IMR-90 (cell line): ENCODE measurements at regions not wholly inside any gene's neighbourhood (a gene's known extent, or its start where the extent isn't known, plus 50 kb on each side); places are given as distances from the start of the nearest gene placed in this dataset.

Experiments used
- ATAC-seq: fragments of 200-7000 bp; cut with Tn5 transposase; 2 replicates; pipeline ENCODE4 v1.9.1; 2020; ENCODE audit warnings: low read depth, mild to moderate bottlenecking, moderate library complexity
- BruUV-seq: library from RNA; stranded (reverse); fragments of 400-500 nt; replicated peaks from 2 replicates; lab custom pipeline; 2021; lab: Mats Ljungman, UMichigan
- CTCF ChIA-PET: fragments of 300-600 bp; formaldehyde crosslinking; extraction: SDS; loops from one replicate; lab custom pipeline; 2021; ENCODE audit warnings: antibody characterized with exemption; lab: Yijun Ruan, JAX
- POLR2A ChIA-PET: fragments of 300-600 bp; sonication (Branson Sonifier 250); formaldehyde crosslinking; loops from one replicate; lab custom pipeline; 2022; ENCODE audit warnings: antibody characterized with exemption; ENCODE audit not compliant: unreplicated experiment; lab: Charles Lee
- DNase-seq: peaks from one replicate; pipeline ENCODE4 v3.0.0; 2013
- H2AFZ ChIP-seq: replicated peaks from 2 replicates; pipeline ENCODE3; 2013; ENCODE audit warnings: low read length, mild to moderate bottlenecking; ENCODE audit not compliant: poor library complexity
- H2AK5ac ChIP-seq: 2 replicates; pipeline ENCODE4 v1.6.1; 2013; ENCODE audit warnings: low read depth, low read length, inconsistent platforms
- H2AK9ac ChIP-seq: replicated peaks from 2 replicates; pipeline ENCODE3; 2013; ENCODE audit warnings: mild to moderate bottlenecking, low read depth, low read length, moderate library complexity; ENCODE audit not compliant: poor library complexity
- H2BK120ac ChIP-seq: 2 replicates; pipeline ENCODE4 v1.6.1; 2013; ENCODE audit warnings: low read depth, low read length, inconsistent platforms
- H2BK15ac ChIP-seq: 3 replicates; pipeline ENCODE4 v1.6.1; 2013; ENCODE audit warnings: low read depth, low read length, inconsistent platforms
- H2BK20ac ChIP-seq: 2 replicates; pipeline ENCODE4 v1.6.1; 2013; ENCODE audit warnings: low read depth, mild to moderate bottlenecking, inconsistent platforms, low read length, moderate library complexity
- H2BK5ac ChIP-seq: 2 replicates; pipeline ENCODE4 v1.6.1; 2013; ENCODE audit warnings: mild to moderate bottlenecking, low read depth, low read length, inconsistent platforms; ENCODE audit not compliant: poor library complexity, severe bottlenecking
- H3K14ac ChIP-seq: replicated peaks from 2 replicates; pipeline ENCODE4 v1.6.1; 2013; ENCODE audit warnings: low read depth, low read length, inconsistent platforms
- H3K18ac ChIP-seq: 2 replicates; pipeline ENCODE4 v1.6.1; 2013; ENCODE audit warnings: low read depth, low read length, control low read depth
- H3K23ac ChIP-seq: 2 replicates; pipeline ENCODE4 v1.6.1; 2013; ENCODE audit warnings: low read depth, low read length, inconsistent platforms
- H3K27ac ChIP-seq: 2 replicates; pipeline ENCODE4 v1.5.1; 2013; ENCODE audit warnings: mild to moderate bottlenecking, control low read depth, low read length; ENCODE audit not compliant: insufficient read depth
- H3K27me3 ChIP-seq: 2 replicates; pipeline ENCODE4 v1.6.1; 2013; ENCODE audit warnings: low read length; ENCODE audit not compliant: control insufficient read depth, insufficient read depth
- H3K36me3 ChIP-seq: 2 replicates; pipeline ENCODE4 v1.6.1; 2013; ENCODE audit warnings: low read length, mixed read lengths; ENCODE audit not compliant: control insufficient read depth, insufficient read depth
- H3K4ac ChIP-seq: 2 replicates; pipeline ENCODE4 v1.6.1; 2013; ENCODE audit warnings: low read depth, low read length, inconsistent platforms
- H3K4me1 ChIP-seq: 2 replicates; pipeline ENCODE4 v1.6.1; 2013; ENCODE audit warnings: low read length, mixed read lengths; ENCODE audit not compliant: control insufficient read depth, insufficient read depth
- H3K4me2 ChIP-seq: 2 replicates; pipeline ENCODE4 v1.6.1; 2013; ENCODE audit warnings: low read depth, mild to moderate bottlenecking, control low read depth, low read length, moderate library complexity
- H3K4me3 ChIP-seq: 2 replicates; pipeline ENCODE4 v1.5.1; 2013; ENCODE audit warnings: low read depth, mild to moderate bottlenecking, control low read depth, low read length, moderate library complexity; ENCODE audit not compliant: insufficient read depth
- H3K56ac ChIP-seq: 2 replicates; pipeline ENCODE4 v1.6.1; 2013; ENCODE audit warnings: low read length, inconsistent platforms; ENCODE audit not compliant: insufficient read depth; ENCODE audit errors: extremely low read depth
- H3K79me1 ChIP-seq, 2 experiments: 2 replicates each; pipeline ENCODE4 v1.6.1; 2013; ENCODE audit warnings: low read length in 2 of 2, inconsistent platforms in 1 of 2, low read depth in 1 of 2
- H3K9ac ChIP-seq: 2 replicates; pipeline ENCODE4 v1.6.1; 2013; ENCODE audit warnings: low read depth, low read length, control low read depth
- H3K9me1 ChIP-seq: 2 replicates; pipeline ENCODE4 v1.6.1; 2013; ENCODE audit warnings: low read length, inconsistent platforms; ENCODE audit not compliant: insufficient read depth
- H3K9me3 ChIP-seq: 2 replicates; pipeline ENCODE4 v1.6.1; 2013; ENCODE audit warnings: low read length; ENCODE audit not compliant: control insufficient read depth, insufficient read depth
- H4K20me1 ChIP-seq: 2 replicates; pipeline ENCODE4 v1.6.1; 2013; ENCODE audit warnings: low read length, inconsistent platforms; ENCODE audit not compliant: insufficient read depth
- H4K5ac ChIP-seq: 2 replicates; pipeline ENCODE4 v1.6.1; 2013; ENCODE audit warnings: mild to moderate bottlenecking, low read depth, low read length, control low read depth
- H4K8ac ChIP-seq, 2 experiments: 2 replicates each; pipeline ENCODE4 v1.6.1; 2013; ENCODE audit warnings: low read depth in 2 of 2, low read length in 2 of 2, control low read depth in 1 of 2, inconsistent platforms in 1 of 2
- H4K91ac ChIP-seq: 2 replicates; pipeline ENCODE4 v1.6.1; 2013; ENCODE audit warnings: low read depth, low read length, inconsistent platforms; ENCODE audit not compliant: insufficient read depth
- ELK1 ChIP-seq: fragments of 150-350 bp; IDR thresholded peaks from 2 replicates; pipeline ENCODE4 v1.6.1; 2016; ENCODE audit warnings: low read depth, mild to moderate bottlenecking, low read length, moderate library complexity, borderline replicate concordance
- SMC3 ChIP-seq: fragments of 150-350 bp; IDR thresholded peaks from 2 replicates; pipeline ENCODE4 v1.6.1; 2016; ENCODE audit warnings: low read depth, mild to moderate bottlenecking, antibody characterized with exemption, low read length, moderate library complexity
- WGBS, 2 experiments: methylation state at CpG; one replicate each; pipeline versions ENCODE4 v1.1.5 to v1.1.7; 2013; ENCODE audit warnings: missing lambda C conversion rate in 2 of 2; ENCODE audit not compliant: insufficient read length in 1 of 2; ENCODE audit errors: extremely low coverage in 2 of 2; 5-methylcytosine and 5-hydroxymethylcytosine counted together
- dilution Hi-C: fragments of 300-500 bp; cut with HindIII; formaldehyde crosslinking; loops from one replicate; pipeline ENCODE4 v1.14.3; 2018; ENCODE audit warnings: low sequenced_read_pairs; ENCODE audit not compliant: unreplicated experiment
- in situ Hi-C: fragments of 300-500 bp; cut with MboI; formaldehyde crosslinking; loops from 3 replicates; pipeline ENCODE4 v1.14.3; 2019; ENCODE audit warnings: low sequenced_read_pairs, inconsistent platforms, mixed read lengths
- intact Hi-C: fragments of 100-400 bp; cut with micrococcal nuclease; formaldehyde crosslinking; loops from 2 replicates; pipeline ENCODE4 v1.10.0; 2022

GRCh38 chr2:9765611-9766531 lies 77.4 kb upstream of the TAF1B start:
- 56% methylated on average over 7 of the region's 18 CpGs; no CpG with 5 or more reads in 1 of the 2 experiments for WGBS, 2 experiments
- no peak overlapping the region for H3K4ac ChIP-seq
- peaks cover 6% of the 10 kb centered on the region for H3K27me3 ChIP-seq
- H3K23ac ChIP-seq = no peak overlapping the region
- H3K27ac ChIP-seq = no peak overlapping the region
- no peak overlapping the region for H4K91ac ChIP-seq
- dilution Hi-C loops = no loop called here
- intact Hi-C loops = no loop called here
- no peak overlapping the region for H3K18ac ChIP-seq
- H3K4me1 ChIP-seq = peaks cover 3% of the 10 kb centered on the region
- POLR2A ChIA-PET = no interaction called here
- H4K5ac ChIP-seq = no peak overlapping the region
- BruUV-seq = no TSS peak
- H2BK5ac ChIP-seq = no peak overlapping the region
- no peak overlapping the region for H2BK120ac ChIP-seq
- H3K4me2 ChIP-seq = no peak overlapping the region
- H3K4me3 ChIP-seq = no peak overlapping the region
- H3K9me1 ChIP-seq = no peaks in the 10 kb centered on the region
- no peak overlapping the region for H2BK20ac ChIP-seq
- no peak overlapping the region for H3K56ac ChIP-seq
- H2BK15ac ChIP-seq = no peak overlapping the region
- H2AK5ac ChIP-seq = no peak overlapping the region
- H2AFZ ChIP-seq = peak overlapping the region; percentile 18
- TF ChIP-seq ELK1 (no peak), SMC3 (no peak)
- DNase-seq = no peak
- H2AK9ac ChIP-seq = no peak overlapping the region
- no peak overlapping the region for H3K14ac ChIP-seq
- CTCF ChIA-PET = interaction anchor here (0.6 kb wide), 1 partner anchor 291 kb away, joined by 4 read pairs; no protein-coding TSS in a partner anchor
- H3K36me3 ChIP-seq = no peaks in the 10 kb centered on the region
- in situ Hi-C loops = no loop called here
- H3K79me1 ChIP-seq = no peaks in the 10 kb centered on the region
- H4K20me1 ChIP-seq = no peaks in the 10 kb centered on the region
- no peak overlapping the region for H4K8ac ChIP-seq
- no peak for ATAC-seq
- no peaks in the 10 kb centered on the region for H3K9me3 ChIP-seq
- H3K9ac ChIP-seq = no peak overlapping the region
